Activated CD4-positive, alpha-beta T cell treated with anti-CD3 and anti-CD28 coated beads for 36 hours (primary cell): ENCODE measurements at regions not wholly inside any gene's neighbourhood (a gene's known extent, or its start where the extent isn't known, plus 50 kb on each side); places are given as distances from the start of the nearest gene placed in this dataset.

Experiments
- ATAC-seq: fragments of 200-7000 bp; cut with Tn5 transposase; one replicate; pipeline ENCODE4 v1.10.0; 2021; ENCODE audit warnings: mild to moderate bottlenecking, moderate library complexity
- CTCF ChIA-PET: fragments of 350-600 bp; sonication (Branson Sonifier 250); formaldehyde crosslinking; loops from one replicate; lab custom pipeline; 2021; ENCODE audit warnings: antibody characterized with exemption; lab: Charles Lee
- POLR2A ChIA-PET: fragments of 350-600 bp; sonication (Branson Sonifier 250); formaldehyde crosslinking; loops from one replicate; lab custom pipeline; 2021; ENCODE audit warnings: antibody characterized with exemption, inconsistent platforms; lab: Charles Lee
- DNase-seq: peaks from one replicate; pipeline ENCODE4 v3.0.0-alpha.2; 2020
- H3K27ac Mint-ChIP-seq: one replicate; pipeline ENCODE4 v1.8.0; 2021; ENCODE audit warnings: mixed read lengths
- H3K27me3 Mint-ChIP-seq: one replicate; pipeline ENCODE4 v1.8.0; 2021; ENCODE audit warnings: mixed read lengths
- H3K36me3 Mint-ChIP-seq: one replicate; pipeline ENCODE4 v1.8.0; 2021; ENCODE audit warnings: low read depth, mixed read lengths
- H3K4me1 Mint-ChIP-seq: one replicate; pipeline ENCODE4 v1.8.0; 2021; ENCODE audit warnings: mixed read lengths
- H3K4me3 Mint-ChIP-seq: one replicate; pipeline ENCODE4 v1.8.0; 2021; ENCODE audit warnings: mild to moderate bottlenecking, moderate library complexity, mixed read lengths
- H3K9me3 Mint-ChIP-seq: one replicate; pipeline ENCODE4 v1.8.0; 2021; ENCODE audit warnings: low read depth, mixed read lengths
- intact Hi-C, 2 experiments: fragments of 100-400 bp; cut with DNase I in 1 of 2; cut with micrococcal nuclease in 1 of 2; formaldehyde crosslinking; loops; one replicate each; pipeline versions ENCODE4 v1.14.2 to v1.15.1; 2022 to 2024; cut with DNase I, micrococcal nuclease

GRCh38 chr20:46816097-46816496 is 78.5 kb upstream of the EYA2 start:
- Mint-ChIP-seq H3K4me1 (no peaks in the 10 kb centered on the region), H3K36me3 (no peaks in the 10 kb centered on the region), H3K27me3 (peaks cover 31% of the 10 kb centered on the region), H3K9me3 (no peaks in the 10 kb centered on the region), H3K4me3 (no peak overlapping the region), H3K27ac (no peak overlapping the region)
- ChIA-PET CTCF (no interaction called here), POLR2A (no interaction called here)
- intact Hi-C loops: no loop called here
- no peak for ATAC-seq
- no peak for DNase-seq

- ATAC-seq (no peak), DNase-seq (no peak)
- H3K27me3 Mint-ChIP-seq: peaks cover 27% of the 10 kb centered on the region
- no peak overlapping the region for H3K27ac Mint-ChIP-seq
- H3K4me3 Mint-ChIP-seq: no peak overlapping the region
- H3K36me3 Mint-ChIP-seq: no peaks in the 10 kb centered on the region
- ChIA-PET CTCF (no interaction called here), POLR2A (no interaction called here)
- no peaks in the 10 kb centered on the region for H3K9me3 Mint-ChIP-seq
- H3K4me1 Mint-ChIP-seq: no peaks in the 10 kb centered on the region
- intact Hi-C loops: no loop called here
Measured at GRCh38 chr20:46816886-46817638, 77.6 kb upstream of the EYA2 start.

GRCh38 chr20:46820682-46821081 is 74.0 kb upstream of the EYA2 start:
- intact Hi-C loops: no loop called here
- POLR2A ChIA-PET: no interaction called here
- Mint-ChIP-seq H3K27ac (no peak overlapping the region), H3K4me1 (no peaks in the 10 kb centered on the region), H3K36me3 (no peaks in the 10 kb centered on the region), H3K27me3 (peaks cover 27% of the 10 kb centered on the region), H3K9me3 (peaks cover 8% of the 10 kb centered on the region), H3K4me3 (no peak overlapping the region)
- ATAC-seq: no peak
- DNase-seq: no peak
- CTCF ChIA-PET: no interaction called here

- ATAC-seq: no peak
- Mint-ChIP-seq H3K27ac (no peak overlapping the region), H3K4me3 (no peak overlapping the region), H3K9me3 (peaks cover 8% of the 10 kb centered on the region), H3K36me3 (no peaks in the 10 kb centered on the region), H3K27me3 (peaks cover 27% of the 10 kb centered on the region), H3K4me1 (no peaks in the 10 kb centered on the region)
- no peak for DNase-seq
- ChIA-PET POLR2A (no interaction called here), CTCF (no interaction called here)
- intact Hi-C loops: no loop called here
Measured at GRCh38 chr20:46823271-46823751, 71.3 kb upstream of the EYA2 start.

GRCh38 chr20:46823753-46824152 is 70.9 kb upstream of the EYA2 start:
- intact Hi-C loops: no loop called here
- no peak overlapping the region for H3K27ac Mint-ChIP-seq
- H3K4me3 Mint-ChIP-seq: no peak overlapping the region
- H3K9me3 Mint-ChIP-seq: peaks cover 8% of the 10 kb centered on the region
- ATAC-seq (no peak), DNase-seq (no peak)
- ChIA-PET POLR2A (no interaction called here), CTCF (no interaction called here)
- H3K36me3 Mint-ChIP-seq: no peaks in the 10 kb centered on the region
- no peaks in the 10 kb centered on the region for H3K4me1 Mint-ChIP-seq
- peaks cover 25% of the 10 kb centered on the region for H3K27me3 Mint-ChIP-seq

- ATAC-seq (no peak), DNase-seq (no peak)
- Mint-ChIP-seq H3K4me1 (no peaks in the 10 kb centered on the region), H3K4me3 (no peak overlapping the region), H3K27me3 (peaks cover 22% of the 10 kb centered on the region), H3K36me3 (no peaks in the 10 kb centered on the region), H3K9me3 (peaks cover 8% of the 10 kb centered on the region), H3K27ac (no peak overlapping the region)
- CTCF ChIA-PET: no interaction called here
- intact Hi-C loops: no loop called here
- POLR2A ChIA-PET: no interaction called here
Measured at GRCh38 chr20:46826343-46826984, 68.2 kb upstream of the EYA2 start.

- Mint-ChIP-seq H3K36me3 (no peaks in the 10 kb centered on the region), H3K4me3 (no peak overlapping the region), H3K27ac (no peak overlapping the region), H3K27me3 (peaks cover 21% of the 10 kb centered on the region), H3K9me3 (peaks cover 8% of the 10 kb centered on the region), H3K4me1 (no peaks in the 10 kb centered on the region)
- CTCF ChIA-PET: interaction anchor here (0.6 kb wide), 1 partner anchor 135 kb away, joined by 3 read pairs; no protein-coding TSS in a partner anchor
- ATAC-seq: no peak
- no peak for DNase-seq
- intact Hi-C loops: no loop called here
- POLR2A ChIA-PET: no interaction called here
Measured at GRCh38 chr20:46827718-46828458, 66.8 kb upstream of the EYA2 start.

GRCh38 chr20:46828471-46828870 is 66.2 kb upstream of the EYA2 start:
- Mint-ChIP-seq H3K36me3 (no peaks in the 10 kb centered on the region), H3K9me3 (peaks cover 8% of the 10 kb centered on the region), H3K27me3 (peaks cover 22% of the 10 kb centered on the region), H3K4me1 (peaks cover 4% of the 10 kb centered on the region), H3K4me3 (no peak overlapping the region), H3K27ac (no peak overlapping the region)
- ChIA-PET POLR2A (no interaction called here), CTCF (no interaction called here)
- no peak for DNase-seq
- ATAC-seq: no peak
- intact Hi-C loops: no loop called here

- Mint-ChIP-seq H3K4me1 (peaks cover 7% of the 10 kb centered on the region), H3K36me3 (no peaks in the 10 kb centered on the region), H3K27me3 (peaks cover 16% of the 10 kb centered on the region), H3K4me3 (no peak overlapping the region), H3K9me3 (no peaks in the 10 kb centered on the region), H3K27ac (no peak overlapping the region)
- ATAC-seq (no peak), DNase-seq (no peak)
- POLR2A ChIA-PET: no interaction called here
- CTCF ChIA-PET: no interaction called here
- intact Hi-C loops: no loop called here
Measured at GRCh38 chr20:46830886-46831632, 63.6 kb upstream of the EYA2 start.

- peaks cover 18% of the 10 kb centered on the region for H3K27me3 Mint-ChIP-seq
- DNase-seq: no peak
- H3K4me1 Mint-ChIP-seq: peaks cover 7% of the 10 kb centered on the region
- no peak overlapping the region for H3K27ac Mint-ChIP-seq
- no peak overlapping the region for H3K4me3 Mint-ChIP-seq
- intact Hi-C loops: no loop called here
- no peaks in the 10 kb centered on the region for H3K9me3 Mint-ChIP-seq
- H3K36me3 Mint-ChIP-seq: no peaks in the 10 kb centered on the region
- ATAC-seq: peak; percentile 42
- ChIA-PET CTCF (no interaction called here), POLR2A (no interaction called here)
Measured at GRCh38 chr20:46831633-46832011, 63.0 kb upstream of the EYA2 start.

- H3K27ac Mint-ChIP-seq: no peak overlapping the region
- ATAC-seq (no peak), DNase-seq (no peak)
- H3K9me3 Mint-ChIP-seq: no peaks in the 10 kb centered on the region
- H3K27me3 Mint-ChIP-seq: peaks cover 21% of the 10 kb centered on the region
- CTCF ChIA-PET: interaction anchor here (0.6 kb wide), 1 partner anchor 421 kb away, joined by 3 read pairs; no protein-coding TSS in a partner anchor
- intact Hi-C loops: no loop called here
- H3K4me3 Mint-ChIP-seq: no peak overlapping the region
- H3K36me3 Mint-ChIP-seq: no peaks in the 10 kb centered on the region
- POLR2A ChIA-PET: no interaction called here
- H3K4me1 Mint-ChIP-seq: peaks cover 7% of the 10 kb centered on the region
Measured at GRCh38 chr20:46832555-46832954, 62.1 kb upstream of the EYA2 start.
